IMR-90 (cell line): ENCODE measurements at regions not wholly inside any gene's neighbourhood (a gene's known extent, or its start where the extent isn't known, plus 50 kb on each side); places are given as distances from the start of the nearest gene placed in this dataset.

Experiments used
- ATAC-seq: fragments of 200-7000 bp; cut with Tn5 transposase; 2 replicates; pipeline ENCODE4 v1.9.1; 2020; ENCODE audit warnings: low read depth, mild to moderate bottlenecking, moderate library complexity
- BruUV-seq: library from RNA; stranded (reverse); fragments of 400-500 nt; replicated peaks from 2 replicates; lab custom pipeline; 2021; lab: Mats Ljungman, UMichigan
- CTCF ChIA-PET: fragments of 300-600 bp; formaldehyde crosslinking; extraction: SDS; loops from one replicate; lab custom pipeline; 2021; ENCODE audit warnings: antibody characterized with exemption; lab: Yijun Ruan, JAX
- POLR2A ChIA-PET: fragments of 300-600 bp; sonication (Branson Sonifier 250); formaldehyde crosslinking; loops from one replicate; lab custom pipeline; 2022; ENCODE audit warnings: antibody characterized with exemption; ENCODE audit not compliant: unreplicated experiment; lab: Charles Lee
- DNase-seq: peaks from one replicate; pipeline ENCODE4 v3.0.0; 2013
- H2AFZ ChIP-seq: replicated peaks from 2 replicates; pipeline ENCODE3; 2013; ENCODE audit warnings: low read length, mild to moderate bottlenecking; ENCODE audit not compliant: poor library complexity
- H2AK5ac ChIP-seq: 2 replicates; pipeline ENCODE4 v1.6.1; 2013; ENCODE audit warnings: low read depth, low read length, inconsistent platforms
- H2AK9ac ChIP-seq: replicated peaks from 2 replicates; pipeline ENCODE3; 2013; ENCODE audit warnings: mild to moderate bottlenecking, low read depth, low read length, moderate library complexity; ENCODE audit not compliant: poor library complexity
- H2BK120ac ChIP-seq: 2 replicates; pipeline ENCODE4 v1.6.1; 2013; ENCODE audit warnings: low read depth, low read length, inconsistent platforms
- H2BK15ac ChIP-seq: 3 replicates; pipeline ENCODE4 v1.6.1; 2013; ENCODE audit warnings: low read depth, low read length, inconsistent platforms
- H2BK20ac ChIP-seq: 2 replicates; pipeline ENCODE4 v1.6.1; 2013; ENCODE audit warnings: low read depth, mild to moderate bottlenecking, inconsistent platforms, low read length, moderate library complexity
- H2BK5ac ChIP-seq: 2 replicates; pipeline ENCODE4 v1.6.1; 2013; ENCODE audit warnings: mild to moderate bottlenecking, low read depth, low read length, inconsistent platforms; ENCODE audit not compliant: poor library complexity, severe bottlenecking
- H3K14ac ChIP-seq: replicated peaks from 2 replicates; pipeline ENCODE4 v1.6.1; 2013; ENCODE audit warnings: low read depth, low read length, inconsistent platforms
- H3K18ac ChIP-seq: 2 replicates; pipeline ENCODE4 v1.6.1; 2013; ENCODE audit warnings: low read depth, low read length, control low read depth
- H3K23ac ChIP-seq: 2 replicates; pipeline ENCODE4 v1.6.1; 2013; ENCODE audit warnings: low read depth, low read length, inconsistent platforms
- H3K27ac ChIP-seq: 2 replicates; pipeline ENCODE4 v1.5.1; 2013; ENCODE audit warnings: mild to moderate bottlenecking, control low read depth, low read length; ENCODE audit not compliant: insufficient read depth
- H3K27me3 ChIP-seq: 2 replicates; pipeline ENCODE4 v1.6.1; 2013; ENCODE audit warnings: low read length; ENCODE audit not compliant: control insufficient read depth, insufficient read depth
- H3K36me3 ChIP-seq: 2 replicates; pipeline ENCODE4 v1.6.1; 2013; ENCODE audit warnings: low read length, mixed read lengths; ENCODE audit not compliant: control insufficient read depth, insufficient read depth
- H3K4ac ChIP-seq: 2 replicates; pipeline ENCODE4 v1.6.1; 2013; ENCODE audit warnings: low read depth, low read length, inconsistent platforms
- H3K4me1 ChIP-seq: 2 replicates; pipeline ENCODE4 v1.6.1; 2013; ENCODE audit warnings: low read length, mixed read lengths; ENCODE audit not compliant: control insufficient read depth, insufficient read depth
- H3K4me2 ChIP-seq: 2 replicates; pipeline ENCODE4 v1.6.1; 2013; ENCODE audit warnings: low read depth, mild to moderate bottlenecking, control low read depth, low read length, moderate library complexity
- H3K4me3 ChIP-seq: 2 replicates; pipeline ENCODE4 v1.5.1; 2013; ENCODE audit warnings: low read depth, mild to moderate bottlenecking, control low read depth, low read length, moderate library complexity; ENCODE audit not compliant: insufficient read depth
- H3K56ac ChIP-seq: 2 replicates; pipeline ENCODE4 v1.6.1; 2013; ENCODE audit warnings: low read length, inconsistent platforms; ENCODE audit not compliant: insufficient read depth; ENCODE audit errors: extremely low read depth
- H3K79me1 ChIP-seq, 2 experiments: 2 replicates each; pipeline ENCODE4 v1.6.1; 2013; ENCODE audit warnings: low read length in 2 of 2, inconsistent platforms in 1 of 2, low read depth in 1 of 2
- H3K9ac ChIP-seq: 2 replicates; pipeline ENCODE4 v1.6.1; 2013; ENCODE audit warnings: low read depth, low read length, control low read depth
- H3K9me1 ChIP-seq: 2 replicates; pipeline ENCODE4 v1.6.1; 2013; ENCODE audit warnings: low read length, inconsistent platforms; ENCODE audit not compliant: insufficient read depth
- H3K9me3 ChIP-seq: 2 replicates; pipeline ENCODE4 v1.6.1; 2013; ENCODE audit warnings: low read length; ENCODE audit not compliant: control insufficient read depth, insufficient read depth
- H4K20me1 ChIP-seq: 2 replicates; pipeline ENCODE4 v1.6.1; 2013; ENCODE audit warnings: low read length, inconsistent platforms; ENCODE audit not compliant: insufficient read depth
- H4K5ac ChIP-seq: 2 replicates; pipeline ENCODE4 v1.6.1; 2013; ENCODE audit warnings: mild to moderate bottlenecking, low read depth, low read length, control low read depth
- H4K8ac ChIP-seq, 2 experiments: 2 replicates each; pipeline ENCODE4 v1.6.1; 2013; ENCODE audit warnings: low read depth in 2 of 2, low read length in 2 of 2, control low read depth in 1 of 2, inconsistent platforms in 1 of 2
- H4K91ac ChIP-seq: 2 replicates; pipeline ENCODE4 v1.6.1; 2013; ENCODE audit warnings: low read depth, low read length, inconsistent platforms; ENCODE audit not compliant: insufficient read depth
- CTCF ChIP-seq: conservative IDR thresholded peaks from 2 replicates; pipeline ENCODE4 v1.5.1; 2012; ENCODE audit warnings: mild to moderate bottlenecking, low read depth, low read length, improper control_type of control experiment
- USF2 ChIP-seq: fragments of 150-350 bp; IDR thresholded peaks from 2 replicates; pipeline ENCODE4 v1.6.1; 2017; ENCODE audit warnings: mild to moderate bottlenecking, antibody characterized with exemption, low read length, low read depth
- WGBS, 2 experiments: methylation state at CpG; one replicate each; pipeline versions ENCODE4 v1.1.5 to v1.1.7; 2013; ENCODE audit warnings: missing lambda C conversion rate in 2 of 2; ENCODE audit not compliant: insufficient read length in 1 of 2; ENCODE audit errors: extremely low coverage in 2 of 2; 5-methylcytosine and 5-hydroxymethylcytosine counted together
- dilution Hi-C: fragments of 300-500 bp; cut with HindIII; formaldehyde crosslinking; loops from one replicate; pipeline ENCODE4 v1.14.3; 2018; ENCODE audit warnings: low sequenced_read_pairs; ENCODE audit not compliant: unreplicated experiment
- in situ Hi-C: fragments of 300-500 bp; cut with MboI; formaldehyde crosslinking; loops from 3 replicates; pipeline ENCODE4 v1.14.3; 2019; ENCODE audit warnings: low sequenced_read_pairs, inconsistent platforms, mixed read lengths
- intact Hi-C: fragments of 100-400 bp; cut with micrococcal nuclease; formaldehyde crosslinking; loops from 2 replicates; pipeline ENCODE4 v1.10.0; 2022

- ATAC-seq: no peak
- no TSS peak for BruUV-seq
- POLR2A ChIA-PET: no interaction called here
Measured at GRCh38 chr12:86445356-86445755, 189.2 kb upstream of the MGAT4C start.

More at GRCh38 chr12:86445356-86445755, 189.2 kb upstream of the MGAT4C start:
- Histone ChIP-seq H3K9me3 (no peaks in the 10 kb centered on the region), H2BK120ac (no peak overlapping the region), H3K23ac (no peak overlapping the region), H4K5ac (no peak overlapping the region), H3K14ac (no peak overlapping the region), H3K27ac (no peak overlapping the region), H2BK15ac (no peak overlapping the region), H3K4ac (no peak overlapping the region), H3K4me3 (no peak overlapping the region), H3K18ac (no peak overlapping the region), H3K36me3 (no peaks in the 10 kb centered on the region), H2BK20ac (no peak overlapping the region), H3K79me1 (no peaks in the 10 kb centered on the region), H2AK9ac (no peak overlapping the region), H3K4me1 (no peaks in the 10 kb centered on the region), H2BK5ac (no peak overlapping the region), H4K20me1 (no peaks in the 10 kb centered on the region), H3K56ac (no peak overlapping the region), H4K8ac (no peak overlapping the region), H2AK5ac (no peak overlapping the region), H4K91ac (no peak overlapping the region), H3K4me2 (no peak overlapping the region), H3K9me1 (no peaks in the 10 kb centered on the region), H3K9ac (no peak overlapping the region), H2AFZ (no peak overlapping the region), H3K27me3 (no peaks in the 10 kb centered on the region)
- DNase-seq: peak; percentile 0
- no CpG with 5 or more reads among the region's 5 CpGs for WGBS, 2 experiments
- dilution Hi-C loops: no loop called here
- intact Hi-C loops: no loop called here
- in situ Hi-C loops: no loop called here
- CTCF ChIA-PET: no interaction called here
- TF ChIP-seq USF2: no peak
- no peak for TF ChIP-seq CTCF
